OCI-LY7 (cell line): ENCODE measurements at regions not wholly inside any gene's neighbourhood (a gene's known extent, or its start where the extent isn't known, plus 50 kb on each side); places are given as distances from the start of the nearest gene placed in this dataset.

Source experiments
- BruUV-seq: library from RNA; stranded (reverse); fragments of 400-500 nt; replicated peaks from 2 replicates; lab custom pipeline; 2021; lab: Mats Ljungman, UMichigan
- CTCF ChIA-PET: fragments of 300-600 bp; sonication (Branson Sonifier 250); formaldehyde crosslinking; loops from one replicate; lab custom pipeline; 2022; ENCODE audit warnings: antibody characterized with exemption; ENCODE audit not compliant: unreplicated experiment; lab: Charles Lee
- POLR2A ChIA-PET: fragments of 300-600 bp; sonication (Branson Sonifier 250); formaldehyde crosslinking; loops from one replicate; lab custom pipeline; 2022; ENCODE audit warnings: antibody characterized with exemption; lab: Charles Lee
- DNase-seq: peaks from one replicate; pipeline ENCODE4 v3.0.0-alpha.2; 2015; ENCODE audit warnings: low spot score
- H2AFZ ChIP-seq: fragments of 200-600 bp; sonication (generic), shearing (Covaris generic); 2 replicates; pipeline ENCODE4 v1.6.1; 2014; ENCODE audit warnings: mild to moderate bottlenecking, antibody characterized with exemption, low read length, moderate library complexity
- H3K27ac ChIP-seq: fragments of 200-600 bp; sonication (generic); 2 replicates; pipeline ENCODE4 v1.5.1; 2014; ENCODE audit warnings: mixed run types, low read depth, mild to moderate bottlenecking, moderate library complexity, low read length, inconsistent platforms; ENCODE audit not compliant: poor library complexity, severe bottlenecking
- H3K36me3 ChIP-seq: fragments of 200-600 bp; sonication (generic); 2 replicates; pipeline ENCODE4 v1.6.1; 2014; ENCODE audit warnings: mild to moderate bottlenecking, antibody characterized with exemption, low read length, moderate library complexity, mixed read lengths; ENCODE audit not compliant: insufficient read depth
- H3K4me1 ChIP-seq: fragments of 200-600 bp; sonication (generic); 2 replicates; pipeline ENCODE4 v1.5.1; 2014; ENCODE audit warnings: mild to moderate bottlenecking, low read length; ENCODE audit not compliant: insufficient read depth, poor library complexity, severe bottlenecking
- H3K4me2 ChIP-seq: fragments of 200-600 bp; sonication (generic); 2 replicates; pipeline ENCODE4 v1.6.1; 2014; ENCODE audit warnings: mild to moderate bottlenecking, low read length
- H3K4me3 ChIP-seq: fragments of 200-600 bp; sonication (generic); 2 replicates; pipeline ENCODE4 v1.5.1; 2014; ENCODE audit warnings: mild to moderate bottlenecking, low read depth, low read length; ENCODE audit not compliant: poor library complexity, severe bottlenecking
- H3K79me2 ChIP-seq: fragments of 200-600 bp; sonication (generic); 2 replicates; pipeline ENCODE4 v1.6.1; 2016; ENCODE audit warnings: low read depth, mild to moderate bottlenecking, low read length, moderate library complexity, mixed read lengths; ENCODE audit not compliant: insufficient read depth
- H3K9me2 ChIP-seq: fragments of 200-600 bp; sonication (generic); 2 replicates; pipeline ENCODE4 v1.6.1; 2016; ENCODE audit warnings: mild to moderate bottlenecking, low read length, mixed read lengths; ENCODE audit not compliant: insufficient read depth
- H3K9me3 ChIP-seq: fragments of 200-600 bp; sonication (generic); 2 replicates; pipeline ENCODE4 v1.6.1; 2014; ENCODE audit warnings: mild to moderate bottlenecking, mixed run types, low read length, mixed read lengths
- H4K20me1 ChIP-seq: fragments of 200-600 bp; sonication (generic); 2 replicates; pipeline ENCODE4 v1.6.1; 2014; ENCODE audit warnings: mild to moderate bottlenecking, antibody characterized with exemption, low read length, moderate library complexity, mixed read lengths; ENCODE audit not compliant: insufficient read depth
- EZH2phosphoT487 ChIP-seq: fragments of 200-600 bp; sonication (generic); IDR thresholded peaks from 2 replicates; pipeline ENCODE4 v1.6.1; 2018; ENCODE audit warnings: low read depth, borderline replicate concordance, mild to moderate bottlenecking, mixed run types, antibody characterized with exemption, low read length, moderate library complexity, mixed read lengths
- intact Hi-C: fragments of 100-400 bp; cut with micrococcal nuclease; formaldehyde crosslinking; loops from one replicate; pipeline ENCODE4 v1.10.0; 2022; ENCODE audit not compliant: unreplicated experiment
- TF ChIP-seq, protein P1 (sequence below): fragments of 200-600 bp; sonication (generic); conservative IDR thresholded peaks from 2 replicates; pipeline ENCODE4 v1.5.1; 2014; ENCODE audit warnings: mild to moderate bottlenecking, antibody characterized with exemption, low read length, moderate library complexity, mixed read lengths

DNA sequence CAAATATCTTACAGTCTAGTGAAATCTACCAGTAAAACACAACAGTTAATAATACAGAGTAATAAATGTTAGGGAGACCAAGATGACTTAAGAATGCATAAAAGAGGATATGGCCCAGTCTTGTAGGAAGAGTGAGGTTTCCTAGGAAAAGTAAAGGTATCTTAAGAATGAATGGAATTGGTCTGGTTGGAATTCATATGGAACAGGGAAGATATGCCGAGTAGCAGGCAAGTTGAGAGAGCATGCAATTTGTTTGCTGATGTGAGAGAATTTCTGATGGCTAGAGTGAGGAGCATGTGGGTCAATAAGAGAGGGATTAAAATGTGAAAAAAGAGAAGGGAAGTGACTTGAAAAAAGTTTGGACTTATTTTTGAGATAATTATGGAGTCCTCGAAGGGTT lies 512.9 kb upstream of the ZEB2 start:
- Histone ChIP-seq H2AFZ (no peak overlapping the region), H3K9me3 (no peaks in the 10 kb centered on the region), H4K20me1 (no peaks in the 10 kb centered on the region), H3K79me2 (no peaks in the 10 kb centered on the region), H3K4me1 (no peaks in the 10 kb centered on the region), H3K36me3 (no peaks in the 10 kb centered on the region), H3K4me3 (no peak overlapping the region), H3K9me2 (no peaks in the 10 kb centered on the region), H3K27ac (no peak overlapping the region), H3K4me2 (no peak overlapping the region)
- ChIA-PET CTCF (no interaction called here), POLR2A (interaction anchor here (0.6 kb wide), 1 partner anchor 612 kb away, joined by 3 read pairs; no protein-coding TSS in a partner anchor)
- no TSS peak for BruUV-seq
- intact Hi-C loops, result no loop called here
- DNase-seq, result no peak
- no peak for TF ChIP-seq EZH2phosphoT487
- TF ChIP-seq, protein P1, sequence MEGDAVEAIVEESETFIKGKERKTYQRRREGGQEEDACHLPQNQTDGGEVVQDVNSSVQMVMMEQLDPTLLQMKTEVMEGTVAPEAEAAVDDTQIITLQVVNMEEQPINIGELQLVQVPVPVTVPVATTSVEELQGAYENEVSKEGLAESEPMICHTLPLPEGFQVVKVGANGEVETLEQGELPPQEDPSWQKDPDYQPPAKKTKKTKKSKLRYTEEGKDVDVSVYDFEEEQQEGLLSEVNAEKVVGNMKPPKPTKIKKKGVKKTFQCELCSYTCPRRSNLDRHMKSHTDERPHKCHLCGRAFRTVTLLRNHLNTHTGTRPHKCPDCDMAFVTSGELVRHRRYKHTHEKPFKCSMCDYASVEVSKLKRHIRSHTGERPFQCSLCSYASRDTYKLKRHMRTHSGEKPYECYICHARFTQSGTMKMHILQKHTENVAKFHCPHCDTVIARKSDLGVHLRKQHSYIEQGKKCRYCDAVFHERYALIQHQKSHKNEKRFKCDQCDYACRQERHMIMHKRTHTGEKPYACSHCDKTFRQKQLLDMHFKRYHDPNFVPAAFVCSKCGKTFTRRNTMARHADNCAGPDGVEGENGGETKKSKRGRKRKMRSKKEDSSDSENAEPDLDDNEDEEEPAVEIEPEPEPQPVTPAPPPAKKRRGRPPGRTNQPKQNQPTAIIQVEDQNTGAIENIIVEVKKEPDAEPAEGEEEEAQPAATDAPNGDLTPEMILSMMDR, result no peak

DNA sequence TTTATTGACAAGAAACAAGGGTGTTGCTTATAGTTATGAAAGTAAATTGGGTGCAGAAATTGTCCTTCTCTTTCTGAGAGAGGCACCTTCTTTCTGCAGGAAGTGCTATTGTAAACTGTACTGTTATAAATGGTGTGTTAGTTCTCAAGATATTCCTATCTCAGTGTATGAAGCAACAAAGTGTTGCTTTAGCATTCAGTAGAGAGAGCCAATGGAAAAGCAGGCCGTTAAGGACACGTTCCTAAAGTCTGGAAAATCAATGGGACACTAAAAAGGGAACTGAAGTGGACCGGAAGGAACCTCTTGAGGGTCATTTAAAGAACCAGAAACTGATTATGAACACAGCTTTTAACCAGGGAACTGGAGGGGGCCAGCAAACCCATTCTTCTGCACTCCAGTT lies 510.0 kb upstream of the ZEB2 start:
- no peak overlapping the region for H3K27ac ChIP-seq
- H3K4me3 ChIP-seq, result no peak overlapping the region
- H3K9me2 ChIP-seq, result no peaks in the 10 kb centered on the region
- no peaks in the 10 kb centered on the region for H4K20me1 ChIP-seq
- ChIA-PET POLR2A (no interaction called here), CTCF (no interaction called here)
- intact Hi-C loops, result no loop called here
- H3K4me1 ChIP-seq, result no peaks in the 10 kb centered on the region
- no peak overlapping the region for H2AFZ ChIP-seq
- no peak overlapping the region for H3K4me2 ChIP-seq
- no TSS peak for BruUV-seq
- H3K79me2 ChIP-seq, result no peaks in the 10 kb centered on the region
- H3K36me3 ChIP-seq, result no peaks in the 10 kb centered on the region
- TF ChIP-seq, protein P1, result no peak
- no peak for TF ChIP-seq EZH2phosphoT487
- DNase-seq, result no peak
- H3K9me3 ChIP-seq, result no peaks in the 10 kb centered on the region

DNA sequence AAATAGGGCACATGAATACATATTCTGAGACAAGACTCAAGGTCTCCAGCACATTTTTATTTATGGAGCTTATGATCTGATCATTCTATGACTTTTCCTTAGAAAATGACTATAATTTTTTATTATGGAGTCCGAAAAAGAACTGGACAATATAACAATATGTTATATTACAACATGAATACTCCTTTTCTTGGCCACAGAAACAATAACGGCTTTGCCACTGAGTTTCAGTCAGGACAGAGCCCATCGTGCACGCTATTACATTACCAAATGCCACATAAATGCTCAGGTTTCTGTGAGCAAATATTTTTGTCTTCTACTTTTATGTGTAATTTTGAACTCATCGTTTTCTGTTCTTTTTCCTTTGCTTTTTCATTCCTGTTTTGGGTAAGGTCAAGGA lies 509.2 kb upstream of the ZEB2 start:
- CTCF ChIA-PET, result no interaction called here
- no peak overlapping the region for H2AFZ ChIP-seq
- no TSS peak for BruUV-seq

More for the DNA sequence above, 509.2 kb upstream of the ZEB2 start:
- no peaks in the 10 kb centered on the region for H3K9me3 ChIP-seq
- POLR2A ChIA-PET, result interaction anchor here (0.7 kb wide), 1 partner anchor 107 kb away, joined by 3 read pairs; no protein-coding TSS in a partner anchor
- TF ChIP-seq EZH2phosphoT487, result no peak
- TF ChIP-seq, protein P1, result no peak
- H3K4me2 ChIP-seq, result no peak overlapping the region
- H3K79me2 ChIP-seq, result no peaks in the 10 kb centered on the region
- H3K4me3 ChIP-seq, result no peak overlapping the region
- H3K27ac ChIP-seq, result no peak overlapping the region
- intact Hi-C loops, result no loop called here
- no peak for DNase-seq
- no peaks in the 10 kb centered on the region for H3K36me3 ChIP-seq
- no peaks in the 10 kb centered on the region for H3K4me1 ChIP-seq
- no peaks in the 10 kb centered on the region for H3K9me2 ChIP-seq
- H4K20me1 ChIP-seq, result no peaks in the 10 kb centered on the region
